Activated CD8-positive, alpha-beta memory T cell treated with anti-CD3 and anti-CD28 coated beads, Interleukin-2, amount 50 U/mL, for 4 hours (primary cell): ENCODE measurements at regions not wholly inside any gene's neighbourhood (a gene's known extent, or its start where the extent isn't known, plus 50 kb on each side); places are given as distances from the start of the nearest gene placed in this dataset.
"Not testable (repeated sequence)": the region's sequence is repeated elsewhere in the genome, so short reads cannot be mapped to it uniquely, and the experiment has no call there.

Experiments
- DNase-seq: peaks from one replicate; pipeline ENCODE4 v3.0.0-alpha.2; 2020

DNA sequence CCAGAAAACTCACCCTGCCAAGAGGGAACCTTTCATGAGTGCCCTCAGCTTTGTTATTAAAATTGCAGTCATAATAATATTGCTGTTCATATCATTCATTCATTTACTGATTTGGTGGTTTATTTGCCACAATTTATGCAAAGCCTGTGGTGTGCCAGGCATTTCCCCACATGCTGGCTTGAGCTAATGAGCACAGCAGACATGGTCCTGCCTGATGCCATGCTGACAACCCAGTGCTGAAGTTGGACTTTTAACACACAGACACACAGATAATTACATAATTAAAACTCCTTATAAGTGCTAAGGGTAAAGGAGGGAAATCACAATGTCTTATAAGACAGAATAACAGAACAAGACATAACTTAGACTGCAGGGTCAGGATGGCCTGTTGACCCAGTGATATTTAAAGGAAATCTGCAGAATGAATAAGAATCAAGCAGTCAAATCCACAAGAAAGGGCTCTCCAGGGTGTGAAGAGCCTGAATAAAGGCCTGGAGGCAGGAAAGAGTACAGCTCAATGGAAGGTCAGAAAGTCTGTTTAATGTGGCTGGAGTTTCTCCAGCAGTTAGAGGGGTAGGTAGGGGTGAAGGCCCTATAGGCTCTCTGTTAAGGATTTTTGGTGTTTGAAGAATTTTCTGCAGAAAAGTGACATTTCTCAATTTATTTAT, 196.9 kb upstream of the CDH11 start:
- DNase-seq, result no peak

DNA sequence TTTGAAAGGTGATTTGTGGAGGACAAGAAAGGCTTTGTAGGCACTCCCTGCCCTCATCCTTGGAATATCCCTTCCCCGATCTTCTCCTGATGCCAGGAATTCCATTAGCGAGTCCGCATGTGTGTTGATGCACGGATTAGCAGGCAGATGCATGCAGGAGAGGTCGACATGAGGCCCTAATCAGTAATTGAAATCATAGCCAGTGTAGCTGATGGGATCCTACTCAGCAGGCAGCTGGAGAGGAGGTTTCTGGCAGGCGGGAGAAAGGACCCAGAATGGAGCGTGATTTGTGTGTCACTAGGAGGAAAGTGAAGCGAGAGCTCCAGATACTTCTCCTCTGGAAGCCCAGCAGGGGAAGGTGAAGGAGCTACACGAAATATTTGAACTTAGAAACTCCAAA, 196.3 kb upstream of the CDH11 start:
- no peak for DNase-seq

DNA sequence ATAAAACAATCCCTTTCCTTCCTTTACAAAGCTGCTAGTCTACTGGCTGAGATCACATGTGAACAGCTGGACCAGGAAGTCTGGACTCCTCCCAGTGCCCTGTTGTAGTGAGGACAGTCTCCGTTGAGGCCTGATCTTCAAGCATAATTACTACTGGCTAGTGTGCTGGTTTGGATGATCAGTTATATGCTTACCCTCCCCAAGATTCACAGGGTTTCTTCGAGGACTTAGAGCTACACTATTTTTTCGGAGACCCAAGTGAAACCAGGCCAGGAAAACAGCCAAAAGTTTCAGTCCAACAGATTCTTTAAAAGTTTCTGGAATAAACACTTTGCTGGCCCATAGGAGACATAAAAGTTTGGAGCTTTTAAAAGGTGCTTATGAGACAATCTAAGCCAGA, 194.9 kb upstream of the CDH11 start:
- no peak for DNase-seq

DNA sequence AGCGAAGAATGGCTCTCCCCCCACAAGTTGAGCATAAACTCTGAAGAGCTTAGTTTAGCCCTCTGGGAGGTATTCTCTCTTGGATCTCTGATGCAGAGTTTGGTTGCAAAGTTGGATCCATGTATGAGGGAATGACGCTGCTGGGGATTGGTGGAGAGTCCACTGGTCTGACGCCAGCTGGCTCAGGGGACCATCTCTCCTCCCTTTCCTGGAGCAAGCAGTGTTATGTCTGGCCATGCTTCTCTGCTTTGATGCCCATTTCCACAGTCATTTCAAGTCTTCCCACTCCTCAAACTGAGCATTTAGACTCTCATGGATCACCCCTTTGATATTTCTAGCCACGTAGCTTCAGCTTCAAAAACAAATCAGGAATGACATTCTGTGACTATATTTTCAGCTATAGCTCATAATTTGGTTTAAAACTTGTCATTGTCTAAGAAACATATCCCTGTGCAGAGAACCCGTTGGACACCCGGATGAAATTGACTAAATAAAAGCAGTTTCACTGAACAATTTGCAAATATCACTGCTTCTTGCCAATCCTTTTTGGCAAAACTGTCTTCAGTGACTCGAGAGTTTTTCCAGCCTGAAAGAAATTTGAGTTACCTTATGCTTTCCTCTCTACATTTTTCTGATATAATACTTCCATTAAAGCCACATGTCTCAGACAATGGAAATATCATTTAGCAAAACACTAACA, 193.4 kb upstream of the CDH11 start:
- DNase-seq, result no peak

DNA sequence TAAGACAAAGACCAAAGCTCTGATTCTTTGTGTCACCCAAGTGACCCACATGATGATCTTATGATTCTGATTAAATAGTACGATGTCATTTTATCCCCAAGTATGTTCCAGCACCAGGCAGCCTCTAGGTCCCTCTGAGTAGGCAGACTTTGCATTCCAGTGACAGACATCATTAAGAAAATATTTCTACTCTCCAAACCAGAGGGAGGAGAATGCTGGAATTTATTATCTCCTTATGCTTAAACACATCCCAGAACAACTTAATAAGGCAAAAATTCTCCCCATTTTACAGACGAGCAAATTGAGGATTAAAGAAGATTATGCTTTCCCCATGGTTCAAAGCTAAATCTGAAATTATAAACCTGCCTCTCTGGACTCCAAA, 192.8 kb upstream of the CDH11 start:
- no peak for DNase-seq

DNA sequence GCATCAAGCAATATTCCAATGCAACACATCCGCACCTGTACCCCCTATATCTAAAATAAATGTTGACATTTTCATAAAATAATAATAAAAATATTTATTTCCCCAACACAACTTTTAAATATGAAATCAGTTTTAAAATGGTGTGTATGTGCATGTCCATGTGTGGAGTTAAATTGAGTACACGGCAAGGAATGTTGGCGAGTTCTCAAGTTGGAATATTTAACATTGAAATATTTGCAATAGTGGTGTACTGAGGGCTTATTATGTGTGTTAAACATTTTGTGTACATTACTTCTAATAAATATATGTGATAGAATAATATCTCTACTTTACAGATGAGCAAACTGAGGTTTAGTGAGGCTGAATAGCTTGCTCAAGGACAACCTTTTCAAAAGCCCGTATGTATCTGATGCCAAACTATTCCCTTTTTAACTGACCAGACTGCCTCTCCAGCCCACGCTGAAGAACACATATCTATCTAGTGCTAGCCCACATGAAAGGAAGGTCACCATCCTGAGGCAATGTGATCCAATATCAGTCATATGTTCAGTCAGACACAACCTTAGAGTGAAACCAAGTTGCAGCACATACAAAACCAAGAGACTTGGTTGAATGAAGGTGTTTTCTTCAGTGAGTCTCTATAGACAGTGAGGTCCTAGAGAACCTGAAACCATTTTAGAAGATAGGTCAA, 192.2 kb upstream of the CDH11 start:
- DNase-seq, result no peak

DNA sequence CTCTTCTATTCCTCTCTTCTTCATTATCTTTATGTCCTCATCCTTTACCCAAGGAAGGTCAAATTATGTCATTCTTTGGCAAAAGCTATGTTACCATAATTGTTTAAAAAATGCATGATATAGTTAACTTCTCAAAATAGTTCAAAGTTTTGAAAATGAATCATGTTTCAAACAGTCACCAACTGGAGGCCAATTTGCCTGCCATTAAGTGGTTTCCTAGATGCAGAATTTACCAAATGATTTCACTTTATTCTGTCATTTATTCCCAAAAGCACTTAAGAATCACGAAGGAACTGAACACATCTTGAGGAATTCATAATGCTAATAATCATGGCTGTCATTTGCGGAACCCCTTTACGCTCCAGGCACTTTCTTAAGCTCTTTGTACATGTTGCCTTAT, 190.9 kb upstream of the CDH11 start:
- no peak for DNase-seq

DNA sequence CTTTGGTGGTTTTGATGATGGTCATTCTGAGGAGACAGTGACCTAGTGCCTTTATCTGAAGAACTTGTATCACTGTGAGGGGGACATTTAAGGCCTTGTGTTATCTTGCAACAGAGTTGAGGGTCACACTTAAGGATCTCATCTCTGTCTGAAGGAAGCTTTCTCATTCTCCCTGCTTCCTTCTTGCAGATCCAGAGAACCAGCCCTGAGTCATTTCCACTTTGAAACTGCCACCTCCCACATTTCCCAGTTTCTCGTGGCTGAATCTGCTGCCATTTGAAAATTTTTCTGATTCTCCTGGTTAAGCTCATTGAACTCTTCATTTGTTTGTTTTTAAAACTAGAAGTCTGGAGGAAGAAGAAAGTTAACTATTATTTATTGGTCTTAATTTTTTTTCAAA, 190.2 kb upstream of the CDH11 start:
- no peak for DNase-seq

DNA sequence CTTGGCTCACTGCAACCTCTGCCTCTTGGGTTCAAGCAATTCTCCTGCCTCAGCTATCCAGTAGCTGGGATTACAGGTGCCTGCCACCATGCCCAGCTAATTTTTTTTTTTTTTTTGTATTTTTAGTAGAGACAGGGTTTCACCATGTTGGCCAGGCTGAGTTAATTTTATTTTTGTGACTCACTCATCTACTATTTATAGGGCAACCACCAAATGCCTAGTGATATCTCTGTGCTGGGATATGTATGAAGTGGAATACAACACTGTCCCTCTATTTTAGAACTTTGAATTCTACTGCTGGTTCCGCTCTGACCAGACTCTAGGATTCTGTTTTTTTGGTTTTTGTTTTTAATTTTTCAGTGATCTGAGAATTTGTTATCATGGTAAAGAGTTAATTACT, 188.6 kb upstream of the CDH11 start:
- not testable (repeated sequence) for DNase-seq

DNA sequence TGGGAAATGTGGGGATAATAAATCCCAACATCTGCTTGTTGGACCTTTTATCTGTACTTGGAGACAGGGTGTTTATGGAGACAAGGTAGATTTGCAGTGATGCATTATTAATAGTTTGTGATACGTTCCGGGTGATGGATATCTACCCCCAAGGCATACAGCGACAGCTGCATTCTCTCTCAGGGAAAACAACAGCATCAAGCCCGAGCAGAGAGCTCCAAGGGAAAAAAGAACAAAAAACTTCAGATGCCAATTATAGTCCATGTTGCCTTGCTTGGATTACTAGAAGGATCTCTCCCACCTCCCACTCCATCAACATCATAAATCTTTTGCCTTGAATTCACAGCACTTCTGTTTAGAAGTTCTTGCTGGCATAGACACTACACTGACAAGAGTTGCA, 187.5 kb upstream of the CDH11 start:
- DNase-seq, result no peak

DNA sequence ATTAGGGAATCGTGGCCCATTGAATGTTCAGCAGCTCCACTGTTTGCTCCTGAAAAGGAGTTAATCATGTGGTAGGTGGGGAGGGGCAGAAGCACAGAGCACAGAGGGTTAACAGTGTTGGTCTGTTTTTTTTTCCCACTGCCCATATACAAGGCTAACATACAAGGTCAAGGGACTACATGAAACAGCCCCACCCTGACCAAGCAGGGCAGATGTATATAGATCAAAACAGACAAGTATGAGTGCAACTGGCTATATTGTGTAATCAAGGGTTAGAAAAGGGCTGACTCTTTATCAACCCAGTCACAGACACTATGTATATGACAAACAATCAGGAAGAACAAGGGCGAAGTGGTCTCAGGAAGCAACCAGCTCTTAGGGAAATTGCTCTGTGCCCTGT, 186.6 kb upstream of the CDH11 start:
- no peak for DNase-seq

DNA sequence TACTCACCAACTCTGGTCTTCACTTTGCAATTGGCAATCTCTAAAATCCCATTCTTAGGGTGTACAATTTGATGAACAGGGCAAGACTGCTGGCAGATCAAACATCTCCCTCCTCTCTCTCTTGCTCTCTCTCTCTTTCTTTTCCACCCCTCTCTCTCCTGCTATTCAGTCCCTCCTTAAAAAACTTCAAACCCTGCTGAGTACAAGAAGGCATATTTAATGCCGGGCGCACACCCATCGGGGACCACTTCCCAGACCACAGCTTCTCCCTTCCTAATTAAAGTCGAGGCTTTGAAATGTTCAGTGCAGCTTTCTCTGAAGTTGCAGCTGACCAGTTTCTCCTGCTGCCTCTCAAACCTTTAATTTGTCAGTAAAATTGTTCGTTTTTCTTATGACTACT, 185.4 kb upstream of the CDH11 start:
- DNase-seq, result no peak

DNA sequence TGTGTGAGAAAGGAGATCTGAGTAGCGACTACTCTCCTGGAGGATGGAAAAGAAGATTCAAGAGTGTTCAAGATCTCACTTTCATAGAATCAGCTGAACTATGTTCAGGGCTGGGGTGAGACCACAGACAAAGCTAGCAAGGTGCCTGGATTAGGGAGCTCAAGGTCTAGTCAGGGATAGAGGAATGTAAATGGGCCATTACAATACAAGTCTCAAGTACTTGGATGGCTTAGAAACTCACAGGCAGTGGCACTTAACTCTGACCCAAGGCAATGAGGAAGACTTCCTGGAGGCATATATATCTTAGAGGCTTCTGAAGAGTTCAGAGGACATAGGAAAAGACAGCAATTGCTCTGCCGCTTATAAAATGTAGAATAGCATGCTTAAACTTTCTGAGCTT, 184.9 kb upstream of the CDH11 start:
- DNase-seq, result no peak

DNA sequence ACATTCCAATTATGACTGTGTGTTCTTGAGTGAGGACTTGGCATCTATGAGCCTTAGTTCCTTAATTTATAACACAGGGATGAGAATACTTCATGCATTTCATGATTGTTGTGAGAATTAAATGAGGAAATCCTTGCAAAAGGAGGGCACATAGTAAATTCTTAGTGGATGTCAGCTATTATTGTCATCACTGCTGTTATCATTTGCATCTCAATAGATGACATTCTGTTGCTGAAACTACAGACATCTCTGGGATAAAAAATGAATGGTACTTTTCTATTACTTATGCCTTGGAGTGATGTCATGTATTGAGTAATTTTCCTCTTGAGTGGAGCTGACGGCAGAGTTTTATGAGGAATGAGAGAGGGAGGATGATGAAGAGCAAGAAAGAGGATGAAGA, 184.4 kb upstream of the CDH11 start:
- no peak for DNase-seq

DNA sequence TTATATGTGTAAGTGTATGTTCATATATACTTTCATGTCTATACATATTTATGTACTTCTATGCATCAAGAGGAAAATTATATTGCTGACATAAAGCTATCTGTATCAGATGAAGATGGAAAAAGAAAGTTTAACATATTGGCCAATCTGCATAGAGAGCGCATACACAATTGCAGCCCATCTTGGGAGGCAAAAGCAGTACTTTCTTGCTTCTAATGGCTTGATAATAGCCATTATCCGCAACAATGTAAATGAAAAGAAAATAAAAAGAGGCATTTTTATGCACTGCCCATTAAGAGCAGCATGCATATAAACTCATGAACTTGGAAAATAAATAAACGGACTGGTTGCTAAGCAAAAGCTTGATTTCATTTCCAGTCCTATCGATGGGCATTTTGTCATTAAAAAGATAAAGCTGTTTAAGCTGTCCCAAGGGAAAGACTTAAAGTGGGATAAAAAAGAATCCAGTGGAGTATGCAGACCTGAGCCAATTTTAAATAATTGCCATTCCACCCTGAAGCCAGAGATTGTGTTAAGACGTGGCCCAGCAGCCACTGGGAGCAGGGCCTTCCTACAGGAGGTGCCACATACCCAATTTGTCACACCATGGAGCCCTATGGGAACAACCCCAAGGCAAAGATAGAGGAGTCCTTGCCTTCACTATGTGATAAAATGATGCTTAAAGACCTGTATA, 183.6 kb upstream of the CDH11 start:
- DNase-seq, result no peak

DNA sequence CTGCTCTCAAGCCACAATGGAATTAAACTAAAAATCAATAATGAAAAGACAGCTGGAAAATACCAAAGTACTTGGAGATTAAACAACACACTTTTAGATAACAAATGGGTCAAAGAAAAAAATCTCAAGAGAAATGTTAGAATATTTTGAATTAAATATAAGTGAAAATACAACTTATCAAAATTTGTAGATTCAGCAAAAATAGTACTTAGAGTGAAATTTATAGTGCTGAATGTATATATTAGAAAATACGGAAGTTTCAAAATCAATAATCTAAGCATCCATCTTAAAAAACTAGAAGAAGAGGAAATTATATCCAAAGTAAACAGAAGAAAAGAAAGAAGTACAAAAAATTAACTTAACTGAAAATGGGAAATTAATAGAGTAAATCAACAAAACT, 179.2 kb upstream of the CDH11 start:
- no peak for DNase-seq

DNA sequence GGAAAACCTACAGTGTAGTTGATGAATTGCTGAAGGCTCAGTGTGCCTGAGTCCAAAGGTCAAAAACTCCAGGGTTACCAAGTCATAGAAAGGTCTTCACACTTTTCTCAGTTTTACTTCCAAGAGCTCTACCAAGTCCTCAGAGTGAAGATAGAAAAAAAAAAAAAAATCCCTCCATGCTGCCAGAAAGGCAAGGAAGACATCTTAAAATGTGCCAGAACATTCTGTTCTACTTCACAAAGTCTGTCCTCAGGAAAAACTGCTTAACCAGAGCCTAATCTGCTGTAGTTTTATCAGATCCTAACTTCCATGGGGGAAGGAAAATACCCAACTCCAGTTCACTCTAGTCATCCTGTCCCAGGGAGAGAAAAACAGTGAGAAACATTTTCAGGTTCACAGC, 175.6 kb upstream of the CDH11 start:
- no peak for DNase-seq

DNA sequence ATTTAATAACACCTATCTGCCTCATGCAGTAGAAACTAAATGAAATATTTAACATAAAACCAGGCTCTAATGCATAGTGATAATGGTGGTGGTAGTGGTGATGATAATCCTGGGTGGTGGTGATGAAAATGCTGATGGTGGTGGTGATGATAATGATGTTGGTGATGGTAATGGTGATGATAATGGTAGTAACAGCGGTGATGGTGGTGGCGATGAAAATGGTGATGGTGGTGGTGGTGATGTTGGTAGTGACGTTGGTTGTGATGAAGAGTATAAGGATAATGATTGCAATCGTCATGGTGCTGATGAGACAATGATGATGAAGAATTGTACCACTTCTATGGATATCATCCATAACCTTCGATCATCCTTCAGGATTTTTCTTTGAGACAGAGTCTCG, 173.7 kb upstream of the CDH11 start:
- no peak for DNase-seq

DNA sequence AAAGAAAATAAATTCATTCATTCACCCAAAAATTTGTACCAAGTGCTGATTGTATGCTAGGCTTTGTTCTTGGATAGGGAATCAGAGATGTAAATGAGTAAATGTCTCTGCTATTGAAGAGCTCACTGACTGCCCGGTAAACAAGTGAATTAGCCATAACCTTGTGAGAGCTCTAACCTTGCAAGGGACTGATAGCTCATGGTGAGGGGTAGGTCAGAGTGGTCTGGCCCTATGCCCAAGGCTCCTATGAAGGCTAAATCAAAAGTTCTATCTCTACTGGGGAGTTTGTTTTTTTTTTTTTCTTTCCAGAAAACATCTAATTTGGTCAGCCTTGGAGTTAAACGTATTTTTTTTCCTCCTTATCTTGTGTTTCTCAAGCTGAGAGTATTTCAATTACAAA, 172.8 kb upstream of the CDH11 start:
- no peak for DNase-seq

DNA sequence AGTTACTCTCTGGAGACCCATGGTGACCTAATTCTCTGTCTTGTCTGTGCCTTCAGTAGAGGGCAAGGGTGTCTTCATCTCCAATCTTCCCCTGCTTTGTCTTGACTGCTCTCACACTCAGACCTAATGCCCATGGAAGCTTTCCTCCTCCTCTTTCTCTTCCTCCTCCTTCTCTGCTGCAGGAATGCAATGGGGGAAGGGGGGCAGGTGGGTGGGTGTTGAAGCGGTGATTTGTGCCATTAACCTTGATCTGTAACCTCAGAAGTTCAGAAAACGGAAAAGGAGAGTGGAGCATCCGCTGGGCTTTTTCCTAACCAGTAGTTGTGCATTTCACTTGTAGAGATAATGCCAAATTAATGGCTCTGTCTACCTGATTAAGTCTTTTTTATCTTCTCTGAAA, 172.3 kb upstream of the CDH11 start:
- DNase-seq, result no peak

DNA sequence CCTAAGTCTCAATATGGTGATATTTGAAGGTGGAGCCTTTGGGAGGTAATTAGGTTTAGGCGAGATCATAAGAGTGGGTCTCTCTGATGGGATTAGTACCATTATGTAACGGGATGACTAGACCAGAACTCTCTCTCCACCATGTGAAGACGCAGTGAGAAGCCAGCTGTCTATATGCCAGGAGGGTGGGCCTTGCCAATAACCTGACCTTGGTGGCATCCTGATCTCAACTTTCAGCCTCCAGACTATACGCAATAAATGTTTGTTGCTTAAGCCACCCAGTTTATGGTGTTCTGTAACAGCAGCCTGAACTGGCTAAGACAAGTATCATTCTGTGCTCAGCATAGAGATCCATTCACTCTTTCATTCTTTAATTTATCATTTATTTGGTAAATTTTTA, 167.2 kb upstream of the CDH11 start:
- DNase-seq, result no peak

DNA sequence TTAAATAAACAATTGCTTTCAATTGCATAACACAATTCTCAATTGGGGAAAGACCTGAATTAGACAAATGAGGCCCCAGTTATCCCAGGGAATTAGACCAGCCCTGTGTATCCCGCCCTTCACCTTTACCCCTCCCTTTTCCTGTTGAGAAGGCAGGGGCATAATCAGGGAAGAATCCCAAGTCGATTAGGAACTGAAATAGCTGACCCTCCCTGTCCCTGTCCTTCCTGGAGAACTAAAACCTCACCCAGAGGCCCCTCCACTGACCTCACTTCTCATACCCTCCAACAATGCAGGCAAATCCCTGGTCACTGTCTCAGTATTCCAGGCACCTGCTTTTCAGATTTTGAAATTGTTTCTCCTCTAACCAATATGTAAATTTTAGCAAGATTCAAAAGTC, 165.4 kb upstream of the CDH11 start:
- no peak for DNase-seq

DNA sequence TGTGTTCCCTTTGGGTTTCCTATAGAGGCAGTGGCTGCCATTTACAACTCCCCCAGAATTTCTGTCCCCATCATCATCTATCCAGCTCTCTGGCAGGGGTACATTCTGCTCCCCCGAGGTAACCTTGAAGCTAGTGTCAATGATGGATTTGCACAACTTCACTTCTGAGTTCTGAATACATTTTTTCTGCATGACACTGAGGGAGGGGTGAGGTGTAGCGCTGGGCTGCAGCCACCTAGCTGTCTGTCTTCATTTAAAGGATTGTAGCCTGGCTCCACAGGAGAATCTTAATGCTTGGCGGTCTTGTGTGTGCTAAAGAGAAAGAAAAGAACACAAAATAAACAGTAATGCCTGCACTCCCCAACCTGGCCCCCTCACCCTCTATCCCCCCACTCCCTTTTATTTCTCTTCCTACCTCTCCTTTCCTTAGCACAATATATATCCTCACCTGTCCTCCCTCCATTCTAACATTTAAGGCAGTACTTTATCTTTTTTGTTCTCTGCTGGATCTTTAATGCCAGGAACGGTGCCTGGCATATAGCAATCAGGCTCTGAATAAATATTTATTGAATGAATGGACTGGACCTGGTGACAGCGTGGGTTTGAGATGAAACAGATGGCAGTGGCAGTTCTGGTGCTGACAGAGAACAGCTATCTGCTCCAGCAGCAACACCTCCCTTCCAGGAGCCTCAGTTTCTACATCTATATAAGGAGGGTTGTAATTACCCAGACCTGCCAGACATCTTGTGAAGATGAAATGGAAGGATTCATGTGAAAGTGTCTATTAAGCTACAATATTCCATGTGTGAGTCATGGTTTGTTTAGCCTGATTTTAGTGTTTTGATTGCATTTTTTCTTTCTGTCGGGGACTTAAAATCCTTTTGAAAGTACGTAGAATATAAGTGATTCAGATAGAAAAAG, 163.5 kb upstream of the CDH11 start:
- no peak for DNase-seq
